Activated CD4-positive, alpha-beta T cell treated with anti-CD3 and anti-CD28 coated beads for 36 hours (primary cell): ENCODE measurements at regions not wholly inside any gene's neighbourhood (a gene's known extent, or its start where the extent isn't known, plus 50 kb on each side); places are given as distances from the start of the nearest gene placed in this dataset.
"Not testable (repeated sequence)": the region's sequence is repeated elsewhere in the genome, so short reads cannot be mapped to it uniquely, and the experiment has no call there.

Source experiments
- ATAC-seq: fragments of 200-7000 bp; cut with Tn5 transposase; one replicate; pipeline ENCODE4 v1.10.0; 2021; ENCODE audit warnings: mild to moderate bottlenecking, moderate library complexity
- CTCF ChIA-PET: fragments of 350-600 bp; sonication (Branson Sonifier 250); formaldehyde crosslinking; loops from one replicate; lab custom pipeline; 2021; ENCODE audit warnings: antibody characterized with exemption; lab: Charles Lee
- POLR2A ChIA-PET: fragments of 350-600 bp; sonication (Branson Sonifier 250); formaldehyde crosslinking; loops from one replicate; lab custom pipeline; 2021; ENCODE audit warnings: antibody characterized with exemption, inconsistent platforms; lab: Charles Lee
- DNase-seq: peaks from one replicate; pipeline ENCODE4 v3.0.0-alpha.2; 2020
- H3K27ac Mint-ChIP-seq: one replicate; pipeline ENCODE4 v1.8.0; 2021; ENCODE audit warnings: mixed read lengths
- H3K27me3 Mint-ChIP-seq: one replicate; pipeline ENCODE4 v1.8.0; 2021; ENCODE audit warnings: mixed read lengths
- H3K36me3 Mint-ChIP-seq: one replicate; pipeline ENCODE4 v1.8.0; 2021; ENCODE audit warnings: low read depth, mixed read lengths
- H3K4me1 Mint-ChIP-seq: one replicate; pipeline ENCODE4 v1.8.0; 2021; ENCODE audit warnings: mixed read lengths
- H3K4me3 Mint-ChIP-seq: one replicate; pipeline ENCODE4 v1.8.0; 2021; ENCODE audit warnings: mild to moderate bottlenecking, moderate library complexity, mixed read lengths
- H3K9me3 Mint-ChIP-seq: one replicate; pipeline ENCODE4 v1.8.0; 2021; ENCODE audit warnings: low read depth, mixed read lengths
- intact Hi-C, 2 experiments: fragments of 100-400 bp; cut with DNase I in 1 of 2; cut with micrococcal nuclease in 1 of 2; formaldehyde crosslinking; loops; one replicate each; pipeline versions ENCODE4 v1.14.2 to v1.15.1; 2022 to 2024; cut with DNase I, micrococcal nuclease

- POLR2A ChIA-PET, H3K4me3 Mint-ChIP-seq, H3K36me3 Mint-ChIP-seq, intact Hi-C loops, H3K27me3 Mint-ChIP-seq, CTCF ChIA-PET, H3K27ac Mint-ChIP-seq, H3K9me3 Mint-ChIP-seq, DNase-seq, H3K4me1 Mint-ChIP-seq, ATAC-seq: not testable (repeated sequence)
These were observed 100.5 kb upstream of the BPY2 start for GRCh38 chrY:22883569-22883968.

GRCh38 chrY:22887949-22888348 is 96.1 kb upstream of the BPY2 start:
- H3K9me3 Mint-ChIP-seq, H3K27me3 Mint-ChIP-seq, CTCF ChIA-PET, H3K27ac Mint-ChIP-seq, H3K36me3 Mint-ChIP-seq, POLR2A ChIA-PET, intact Hi-C loops, H3K4me3 Mint-ChIP-seq, H3K4me1 Mint-ChIP-seq, DNase-seq: not testable (repeated sequence)
- ATAC-seq = peak; percentile 82

- POLR2A ChIA-PET, H3K27ac Mint-ChIP-seq, intact Hi-C loops, H3K4me1 Mint-ChIP-seq, H3K9me3 Mint-ChIP-seq, H3K27me3 Mint-ChIP-seq, DNase-seq, H3K36me3 Mint-ChIP-seq, ATAC-seq, CTCF ChIA-PET, H3K4me3 Mint-ChIP-seq: not testable (repeated sequence)
These were observed 80.4 kb upstream of the BPY2 start for GRCh38 chrY:22903503-22904192.

- H3K27ac Mint-ChIP-seq, intact Hi-C loops, H3K9me3 Mint-ChIP-seq, H3K4me3 Mint-ChIP-seq, POLR2A ChIA-PET, H3K4me1 Mint-ChIP-seq, ATAC-seq, H3K27me3 Mint-ChIP-seq, CTCF ChIA-PET, DNase-seq, H3K36me3 Mint-ChIP-seq: not testable (repeated sequence)
These were observed 69.0 kb upstream of the BPY2 start for GRCh38 chrY:22915069-22915468.

- CTCF ChIA-PET, H3K9me3 Mint-ChIP-seq, H3K27me3 Mint-ChIP-seq, intact Hi-C loops, DNase-seq, H3K36me3 Mint-ChIP-seq, H3K27ac Mint-ChIP-seq, H3K4me3 Mint-ChIP-seq, ATAC-seq, H3K4me1 Mint-ChIP-seq, POLR2A ChIA-PET: not testable (repeated sequence)
These were observed 56.4 kb upstream of the BPY2 start for GRCh38 chrY:22927667-22928066.

- ATAC-seq, H3K36me3 Mint-ChIP-seq, POLR2A ChIA-PET, DNase-seq, H3K27ac Mint-ChIP-seq, H3K9me3 Mint-ChIP-seq, CTCF ChIA-PET, H3K4me1 Mint-ChIP-seq, H3K4me3 Mint-ChIP-seq, H3K27me3 Mint-ChIP-seq, intact Hi-C loops: not testable (repeated sequence)
These were observed 50.6 kb upstream of the BPY2 start for GRCh38 chrY:22933454-22933853.
